K562 (cell line): ENCODE measurements at regions not wholly inside any gene's neighbourhood (a gene's known extent, or its start where the extent isn't known, plus 50 kb on each side); places are given as distances from the start of the nearest gene placed in this dataset.

Experiments used
- MEIS2 ChIP-seq: fragments of 450-650 bp; IDR thresholded peaks from 2 replicates; pipeline ENCODE4 v1.6.1; 2014; ENCODE audit warnings: mild to moderate bottlenecking; ENCODE audit not compliant: partially characterized antibody
- TF ChIP-seq, protein P1 (sequence below), 2 experiments: fragments of 450-650 bp; IDR thresholded peaks; 2 replicates each; pipeline ENCODE4 v1.6.1; 2016; ENCODE audit warnings: mild to moderate bottlenecking in 2 of 2, borderline replicate concordance in 1 of 2, low read depth in 1 of 2, moderate library complexity in 1 of 2

DNA sequence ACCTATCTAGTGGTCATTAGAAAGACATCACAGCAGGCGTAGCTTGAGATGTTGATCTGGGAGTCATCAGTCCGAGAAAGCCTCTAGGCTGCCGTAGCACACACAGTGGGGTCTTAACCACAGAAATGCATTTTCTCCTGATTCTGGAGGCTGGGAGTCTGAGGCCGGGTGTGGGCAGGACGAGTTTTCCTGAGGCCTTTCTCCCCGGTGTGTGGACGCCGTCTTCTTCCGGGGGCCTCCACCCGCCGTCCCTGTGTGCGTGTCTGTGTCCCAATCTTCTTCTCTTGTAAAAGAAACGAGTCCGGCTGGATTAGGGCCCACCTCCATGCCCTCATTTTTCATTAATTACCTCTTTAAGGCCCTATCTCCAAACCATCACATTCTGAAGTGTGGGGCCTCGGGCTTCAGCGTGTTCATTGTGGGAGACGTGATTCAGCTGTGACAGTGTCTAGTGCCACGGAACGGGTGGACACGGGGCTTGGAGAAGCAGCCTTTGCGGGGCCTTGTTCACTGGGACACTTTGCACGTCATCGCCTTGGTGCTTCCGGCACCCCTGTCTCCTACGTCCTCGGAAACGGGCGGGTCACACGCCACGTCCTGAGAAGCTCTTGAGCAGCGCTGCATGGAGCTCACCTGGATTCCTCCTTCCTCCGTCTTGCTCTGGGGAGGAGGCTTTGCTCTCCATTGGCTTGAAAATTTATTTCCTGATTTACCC is 208.9 kb upstream of the SOX1 start (continued):
- TF ChIP-seq, protein P1, sequence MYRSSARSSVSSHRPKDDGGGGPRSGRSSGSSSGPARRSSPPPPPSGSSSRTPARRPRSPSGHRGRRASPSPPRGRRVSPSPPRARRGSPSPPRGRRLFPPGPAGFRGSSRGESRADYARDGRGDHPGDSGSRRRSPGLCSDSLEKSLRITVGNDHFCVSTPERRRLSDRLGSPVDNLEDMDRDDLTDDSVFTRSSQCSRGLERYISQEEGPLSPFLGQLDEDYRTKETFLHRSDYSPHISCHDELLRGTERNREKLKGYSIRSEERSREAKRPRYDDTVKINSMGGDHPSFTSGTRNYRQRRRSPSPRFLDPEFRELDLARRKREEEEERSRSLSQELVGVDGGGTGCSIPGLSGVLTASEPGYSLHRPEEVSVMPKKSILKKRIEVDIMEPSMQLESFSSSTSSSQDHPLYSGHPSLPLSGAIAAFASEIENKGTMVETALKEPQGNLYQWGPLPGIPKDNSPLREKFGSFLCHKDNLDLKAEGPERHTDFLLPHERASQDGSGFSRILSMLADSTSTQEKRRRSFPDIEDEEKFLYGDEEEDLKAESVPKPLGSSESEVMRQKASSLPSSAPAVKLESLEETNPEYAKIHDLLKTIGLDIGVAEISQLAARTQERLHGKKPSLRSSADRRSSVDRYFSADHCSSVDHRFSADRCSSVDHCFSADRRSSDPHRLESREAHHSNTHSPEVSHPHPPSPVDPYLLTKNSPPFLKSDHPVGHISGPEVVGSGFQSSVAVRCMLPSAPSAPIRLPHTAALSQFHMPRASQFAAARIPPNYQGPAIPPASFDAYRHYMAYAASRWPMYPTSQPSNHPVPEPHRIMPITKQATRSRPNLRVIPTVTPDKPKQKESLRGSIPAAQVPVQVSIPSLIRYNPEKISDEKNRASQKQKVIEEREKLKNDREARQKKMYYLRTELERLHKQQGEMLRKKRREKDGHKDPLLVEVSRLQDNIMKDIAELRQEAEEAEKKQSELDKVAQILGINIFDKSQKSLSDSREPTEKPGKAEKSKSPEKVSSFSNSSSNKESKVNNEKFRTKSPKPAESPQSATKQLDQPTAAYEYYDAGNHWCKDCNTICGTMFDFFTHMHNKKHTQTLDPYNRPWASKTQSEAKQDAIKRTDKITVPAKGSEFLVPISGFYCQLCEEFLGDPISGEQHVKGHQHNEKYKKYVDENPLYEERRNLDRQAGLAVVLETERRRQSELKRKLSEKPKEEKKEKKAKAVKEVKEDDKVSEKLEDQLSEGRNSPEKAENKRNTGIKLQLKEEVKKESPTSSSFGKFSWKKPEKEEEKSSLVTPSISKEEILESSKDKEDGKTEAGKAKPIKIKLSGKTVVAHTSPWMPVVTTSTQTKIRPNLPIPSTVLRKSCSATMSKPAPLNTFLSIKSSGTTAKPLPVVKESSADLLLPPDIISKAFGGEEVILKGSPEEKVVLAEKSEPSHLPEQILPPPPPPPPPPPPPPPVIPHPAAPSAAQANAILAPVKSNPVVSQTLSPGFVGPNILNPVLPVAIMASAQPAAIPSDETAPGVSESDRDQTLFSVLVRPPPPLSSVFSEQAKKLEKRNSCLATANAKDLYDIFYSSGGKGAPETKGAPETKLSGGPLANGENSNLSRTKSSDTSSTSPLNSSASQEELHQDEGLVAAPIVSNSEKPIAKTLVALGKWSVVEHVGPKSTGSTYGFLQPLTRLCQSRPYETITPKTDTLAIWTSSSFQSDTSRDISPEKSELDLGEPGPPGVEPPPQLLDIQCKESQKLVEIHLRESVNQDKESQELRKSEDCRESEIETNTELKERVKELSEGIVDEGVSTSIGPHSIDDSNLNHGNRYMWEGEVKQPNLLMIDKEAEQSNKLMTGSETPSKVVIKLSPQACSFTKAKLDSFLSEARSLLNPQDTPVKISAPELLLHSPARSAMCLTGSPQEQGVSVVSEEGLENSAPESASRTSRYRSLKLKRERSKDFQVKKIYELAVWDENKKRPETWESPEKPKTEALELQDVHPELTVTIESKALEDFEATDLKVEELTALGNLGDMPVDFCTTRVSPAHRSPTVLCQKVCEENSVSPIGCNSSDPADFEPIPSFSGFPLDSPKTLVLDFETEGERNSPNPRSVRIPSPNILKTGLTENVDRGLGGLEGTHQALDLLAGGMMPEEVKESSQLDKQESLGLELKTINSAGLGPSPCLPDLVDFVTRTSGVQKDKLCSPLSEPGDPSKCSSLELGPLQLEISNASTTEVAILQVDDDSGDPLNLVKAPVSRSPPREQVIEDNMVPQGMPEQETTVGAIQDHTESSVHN (IDR thresholded peaks at IDR 0.05; ENCODE audit: borderline replicate concordance in 1 of 2, low read depth in 1 of 2): no peak
- TF ChIP-seq MEIS2: no peak
